Stimulated activated CD4-positive, alpha-beta T cell treated with anti-CD3 and anti-CD28 coated beads, Interleukin-1b, Interleukin-23, amount 100 ng/mL, for 1 hour (primary cell): ENCODE measurements at regions not wholly inside any gene's neighbourhood (a gene's known extent, or its start where the extent isn't known, plus 50 kb on each side); places are given as distances from the start of the nearest gene placed in this dataset.

Experiments used
- DNase-seq, 2 donors: peaks; one replicate each; pipeline ENCODE4 v3.0.0-alpha.2; 2020; ENCODE audit warnings: low read depth in 2 of 2

DNA sequence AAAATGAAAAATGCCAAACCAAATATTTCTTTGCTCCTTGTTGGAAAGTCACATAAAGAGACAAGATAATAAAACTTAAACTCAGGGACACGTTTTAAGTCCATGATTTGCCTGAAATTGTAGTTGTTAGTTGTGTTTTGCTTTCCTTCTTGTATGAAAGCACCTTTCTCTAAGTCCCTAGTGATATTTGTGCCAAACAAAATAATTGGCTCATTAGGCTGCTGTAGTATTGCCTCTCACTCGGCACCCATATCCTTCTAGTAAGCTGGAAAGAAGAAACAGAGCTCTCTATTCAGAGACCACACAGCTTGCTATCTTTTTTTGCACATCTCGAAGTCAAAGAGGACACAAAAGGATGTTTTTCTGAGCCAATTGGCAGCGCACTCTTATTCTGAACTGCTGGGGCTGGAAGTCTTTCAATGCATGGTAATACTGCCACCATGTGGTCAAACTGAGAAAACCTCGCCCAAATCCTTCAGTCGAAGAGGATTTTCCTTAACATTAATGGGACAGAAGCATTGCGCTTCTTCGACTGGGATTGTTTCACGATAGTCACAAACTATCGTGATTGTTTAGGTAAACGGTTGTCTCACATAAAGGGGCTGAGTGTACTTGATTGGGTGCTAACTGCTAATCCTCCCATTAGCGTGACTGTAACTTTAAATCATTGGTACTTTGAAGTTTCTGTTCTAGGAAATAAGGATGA is 571.9 kb upstream of the LCORL start:
- DNase-seq, result peak in 1 of 2 donors; percentile 2

GRCh38 chr4:18582841-18583240 is 561.3 kb upstream of the LCORL start:
- no peak for DNase-seq

DNA sequence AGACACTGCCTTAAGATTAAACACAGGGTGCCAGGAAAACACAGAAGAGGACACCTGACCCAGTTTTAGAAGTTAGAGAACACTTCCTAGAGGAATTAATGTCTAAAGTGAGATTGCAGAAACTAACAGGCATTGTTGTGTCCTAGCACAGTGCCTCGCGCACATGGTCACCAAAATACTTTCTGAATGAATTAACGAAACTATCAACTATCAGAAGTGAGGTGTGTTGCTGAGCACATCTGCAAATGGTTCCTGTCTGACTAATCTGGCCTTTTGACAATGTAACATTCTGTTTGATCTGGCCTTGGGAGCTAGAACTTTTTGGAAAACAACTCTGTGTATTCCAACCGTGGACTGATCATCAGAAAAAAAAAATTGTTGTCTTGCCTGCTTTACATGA is 556.8 kb upstream of the LCORL start:
- no peak for DNase-seq

GRCh38 chr4:18572481-18572880 is 550.9 kb upstream of the LCORL start:
- no peak for DNase-seq

DNA sequence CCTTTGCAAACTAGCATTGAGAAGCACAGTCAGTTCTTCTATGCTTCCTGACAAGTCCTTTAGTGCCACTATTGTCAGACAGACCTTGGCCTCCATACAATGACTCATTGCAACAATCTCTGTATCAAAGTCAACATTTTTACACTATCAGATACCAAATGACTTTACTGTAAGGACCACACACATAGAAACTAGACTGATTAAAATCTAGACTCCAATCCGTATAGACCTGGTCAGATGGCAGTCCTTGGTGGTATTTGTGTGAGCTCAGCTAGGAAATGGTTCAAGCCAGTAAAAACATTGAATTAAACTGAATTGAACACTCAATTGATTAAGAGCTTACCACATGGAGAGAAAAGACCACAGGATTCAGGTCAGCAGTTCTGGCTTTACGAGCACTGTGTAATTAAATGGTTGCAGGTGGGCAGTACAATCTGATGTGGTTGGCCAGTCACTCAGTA is 549.8 kb upstream of the LCORL start:
- DNase-seq, result no peak

DNA sequence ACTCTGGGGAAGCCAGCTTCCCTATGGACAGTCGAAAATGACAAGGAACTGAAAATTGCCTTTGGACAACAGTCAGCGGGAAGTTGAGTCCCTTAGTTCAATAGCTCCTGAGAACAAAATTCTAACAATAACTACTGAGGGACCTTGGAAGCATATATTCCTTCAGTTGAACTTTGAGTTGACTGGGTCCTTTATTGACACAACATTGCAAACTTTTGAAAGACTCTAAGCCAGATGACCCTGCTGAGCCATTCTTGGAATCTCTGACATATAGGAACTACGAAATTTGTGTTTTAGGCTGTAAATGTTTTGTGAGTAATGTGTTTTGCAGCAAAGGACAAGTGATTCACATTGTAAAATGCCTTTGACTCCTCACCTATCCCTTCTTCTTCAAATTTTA is 548.8 kb upstream of the LCORL start:
- DNase-seq, result no peak

- no peak for DNase-seq
Observed at GRCh38 chr4:18568600-18568999, 547.0 kb upstream of the LCORL start.

DNA sequence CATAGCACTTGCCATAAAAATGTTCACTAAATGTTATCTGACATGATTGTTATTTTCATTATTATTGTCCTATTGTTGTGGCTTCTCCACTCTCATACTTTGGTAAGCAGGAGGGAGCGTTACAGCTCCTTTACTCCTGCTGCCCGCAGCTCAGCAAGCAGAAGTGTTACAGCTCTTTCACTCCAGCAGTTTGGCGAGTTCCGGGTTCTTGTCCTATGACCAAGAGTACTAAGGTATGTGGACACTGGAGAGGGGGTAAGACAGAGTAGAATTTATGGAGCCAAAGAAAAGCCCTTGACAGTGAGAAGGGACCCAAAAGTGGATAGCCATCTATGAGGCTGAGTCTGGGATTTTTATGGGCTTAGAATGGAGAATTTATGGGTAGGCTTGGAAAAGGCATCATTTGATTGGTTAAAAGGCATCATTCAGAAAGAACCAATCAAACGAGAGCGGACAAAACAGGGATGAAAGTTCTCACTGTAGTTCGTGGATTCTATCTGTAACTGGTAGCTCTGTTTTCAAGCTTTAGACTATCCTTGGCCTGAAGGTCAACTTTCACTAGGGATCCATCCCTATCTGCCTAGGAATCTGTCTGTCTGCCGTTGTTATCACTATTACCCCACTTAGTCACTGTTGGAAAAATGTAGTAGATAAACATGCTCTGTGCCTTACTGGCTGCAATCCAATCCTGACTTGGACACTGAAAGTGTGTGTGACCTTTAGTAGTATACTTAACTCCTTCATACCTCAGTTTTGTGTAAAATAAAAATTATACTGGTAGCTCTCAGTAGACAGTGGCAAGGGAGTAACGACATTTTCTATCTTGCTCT is 545.6 kb upstream of the LCORL start:
- DNase-seq, result no peak

DNA sequence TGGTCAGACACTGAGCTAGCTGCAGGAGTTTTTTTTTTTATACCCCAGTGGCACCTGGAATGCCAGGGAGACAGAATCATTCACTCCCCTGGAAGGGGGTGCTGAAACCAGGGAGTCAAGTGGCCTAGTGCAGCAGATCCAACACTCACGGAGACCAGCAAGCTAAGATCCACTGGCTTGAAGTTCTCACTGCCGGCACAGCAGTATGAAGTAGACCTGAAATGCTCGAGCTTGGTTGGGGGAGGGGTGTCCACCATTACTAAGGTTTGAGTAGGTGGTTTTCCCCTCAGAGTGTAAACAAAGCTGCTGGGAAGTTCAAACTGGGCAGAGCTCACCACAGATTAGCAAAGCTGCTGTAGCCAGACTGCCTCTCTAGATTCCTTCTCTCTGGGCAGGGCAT is 537.9 kb upstream of the LCORL start:
- DNase-seq, result no peak

- no peak for DNase-seq
Observed at GRCh38 chr4:18556402-18556801, 534.8 kb upstream of the LCORL start.

- DNase-seq, result no peak
Observed at GRCh38 chr4:18540349-18540748, 518.8 kb upstream of the LCORL start.

- no peak for DNase-seq
Observed at GRCh38 chr4:18538121-18538520, 516.6 kb upstream of the LCORL start.

DNA sequence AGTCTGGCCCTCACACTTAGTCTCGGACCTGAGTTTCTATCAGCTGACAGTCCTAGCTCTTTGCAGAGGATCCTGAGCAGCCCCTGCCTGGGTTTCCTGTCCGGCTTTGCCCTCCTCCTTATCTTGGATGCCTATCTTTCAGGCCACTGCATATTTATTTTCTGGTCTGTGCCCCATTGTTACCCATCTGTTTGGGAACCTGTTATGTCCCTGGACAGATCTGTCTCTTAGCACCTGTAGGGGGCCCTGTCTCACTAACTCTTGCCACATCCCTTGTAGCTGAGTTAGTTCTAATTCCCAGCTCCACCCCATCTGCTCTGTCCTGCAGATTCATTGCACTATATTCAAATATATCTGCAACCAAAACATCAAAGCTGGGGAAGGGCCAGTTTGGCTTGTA is 514.9 kb upstream of the LCORL start:
- DNase-seq, result no peak

DNA sequence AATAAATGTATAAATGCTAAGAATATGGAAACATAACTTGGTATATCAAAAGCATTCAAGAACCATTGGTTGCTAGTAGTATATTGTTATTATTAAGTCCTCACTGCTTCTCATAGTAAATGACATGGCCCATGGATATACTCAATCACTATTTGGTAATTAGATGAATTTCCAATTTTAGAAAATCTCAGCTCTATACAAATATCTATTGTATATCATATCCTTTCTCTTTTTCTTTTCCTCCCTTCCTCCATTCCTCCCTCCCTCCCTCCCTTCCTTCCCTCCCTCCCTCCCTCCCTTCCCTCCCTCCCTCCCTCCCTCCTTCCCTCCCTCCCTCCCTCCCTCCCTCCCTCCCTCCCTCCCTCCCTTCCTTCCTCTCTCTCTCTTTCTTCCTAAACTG is 514.4 kb upstream of the LCORL start:
- DNase-seq, result no peak

DNA sequence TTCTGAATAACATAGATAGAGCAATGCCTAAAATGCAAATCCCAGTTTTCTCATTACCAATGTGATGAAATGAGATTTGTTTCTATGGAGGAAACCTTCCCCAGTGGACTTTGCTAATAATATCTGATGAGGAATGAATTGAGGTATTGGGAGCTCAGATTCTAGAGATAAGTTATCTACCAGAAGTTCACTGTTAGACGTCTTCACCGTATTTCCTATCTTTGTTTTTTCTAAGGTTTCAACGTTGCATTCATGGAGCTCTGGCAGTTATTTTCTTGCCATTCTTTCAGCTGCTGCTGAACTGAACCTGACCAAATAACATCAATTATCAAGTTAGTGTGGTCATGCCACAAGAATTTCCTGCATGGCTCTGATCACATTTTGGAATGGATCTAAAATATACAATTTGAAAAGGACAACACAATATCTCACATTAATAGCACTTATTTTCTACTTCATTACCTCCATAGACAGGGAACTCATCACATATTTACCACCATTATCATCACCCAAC is 511.8 kb upstream of the LCORL start:
- DNase-seq, result no peak

GRCh38 chr4:18531731-18532130 is 510.2 kb upstream of the LCORL start:
- DNase-seq, result no peak

- DNase-seq, result no peak
Observed at GRCh38 chr4:18529482-18529881, 507.9 kb upstream of the LCORL start.

GRCh38 chr4:18524667-18525066 is 503.1 kb upstream of the LCORL start:
- DNase-seq, result no peak

DNA sequence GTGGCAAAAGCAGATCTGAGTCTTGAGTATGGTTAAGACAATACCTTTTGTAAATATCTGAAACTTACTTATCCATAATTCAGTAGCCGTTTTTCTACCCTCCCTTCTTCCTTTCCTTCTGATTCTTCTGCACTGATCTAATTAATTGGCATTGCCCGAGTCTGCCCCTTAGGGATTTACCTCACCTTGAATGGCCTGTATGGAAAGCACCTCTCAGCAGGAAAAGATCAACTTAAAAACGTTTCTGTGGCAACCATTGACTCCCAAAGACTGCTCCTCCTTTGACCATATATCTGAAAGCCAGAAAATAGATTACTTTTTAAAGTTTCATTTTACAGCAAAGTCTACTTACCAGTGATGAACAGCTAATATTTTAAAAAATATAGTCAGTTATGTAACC is 496.5 kb upstream of the LCORL start:
- no peak for DNase-seq

DNA sequence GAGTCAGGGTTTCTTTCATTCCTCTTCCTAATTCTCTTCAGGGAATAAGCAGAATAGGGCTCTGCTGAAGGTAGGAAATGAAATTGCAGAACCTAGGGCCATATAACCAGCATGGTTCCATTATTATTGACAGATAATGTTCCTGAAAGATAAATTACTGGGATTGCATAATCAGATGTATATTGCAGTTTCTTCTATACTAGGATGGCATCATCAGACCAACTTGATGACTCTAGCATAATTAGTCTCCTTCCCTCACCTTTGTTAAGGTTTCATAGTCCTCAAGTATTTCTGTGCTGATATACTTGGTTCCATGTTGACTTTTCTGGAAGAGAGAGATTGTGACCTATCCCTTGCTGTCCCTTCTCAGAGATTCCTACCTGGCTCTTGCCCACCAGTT is 492.3 kb upstream of the LCORL start:
- DNase-seq, result no peak

GRCh38 chr4:18512718-18513117 is 491.2 kb upstream of the LCORL start:
- no peak for DNase-seq

- no peak for DNase-seq
Observed at GRCh38 chr4:18511727-18512126, 490.2 kb upstream of the LCORL start.

GRCh38 chr4:18508786-18509185 is 487.2 kb upstream of the LCORL start:
- DNase-seq, result no peak
